ENCODE measurements at regions not wholly inside any gene's neighbourhood (a gene's known extent, or its start where the extent isn't known, plus 50 kb on each side); places are given as distances from the start of the nearest gene placed in this dataset.

- Histone ChIP-seq H3K79me2 (ENCODE audit: insufficient read depth, low read length) (no peaks in the 10 kb centered on the region), H3K36me3 (ENCODE audit: control insufficient read depth in 1 of 2, insufficient read depth in 2 of 2, low read length in 2 of 2) (no peaks in the 10 kb centered on the region), H3K27me3 (ENCODE audit: insufficient read depth, low read length) (no peaks in the 10 kb centered on the region), H3K27ac (ENCODE audit: low read depth, low read length) (no peak overlapping the region), H2AFZ (ENCODE audit: low read depth, low read length, poor library complexity, severe bottlenecking) (no peak overlapping the region), H4K20me1 (ENCODE audit: insufficient read depth) (no peaks in the 10 kb centered on the region), H3K4me3 (replicated peaks in 1 of 2; ENCODE audit: low read depth in 1 of 2, low read length in 2 of 2) (no peak overlapping the region), H3K9me3 (ENCODE audit: control insufficient read depth in 1 of 2, insufficient read depth in 1 of 2, low read depth in 1 of 2, low read length in 2 of 2) (no peaks in the 10 kb centered on the region), H3K4me1 (ENCODE audit: control insufficient read depth in 1 of 2, insufficient read depth in 2 of 2, low read length in 2 of 2) (no peaks in the 10 kb centered on the region), H3K9me2 (ENCODE audit: insufficient read depth) (no peaks in the 10 kb centered on the region), H3K4me2 (ENCODE audit: low read length) (no peak overlapping the region), H3K9ac (ENCODE audit: low read length) (no peak overlapping the region)
- no TSS peak for BruUV-seq (replicated peaks)
- no peak for DNase-seq (ENCODE audit: low read depth, low spot score)
- ChIA-PET CTCF (no interaction called here), RAD21 (ENCODE audit: low non-redundant PET in 1 of 2, low total read pairs in 2 of 2, uncharacterized antibody in 2 of 2, unreplicated experiment in 2 of 2) (no interaction called here), POLR2A (no interaction called here)
- no peak for ATAC-seq
- TF ChIP-seq ATF3 (IDR thresholded peaks at IDR 0.05) (no peak), EGR1 (IDR thresholded peaks at IDR 0.05; ENCODE audit: low read depth) (no peak), RAD21 (IDR thresholded peaks at IDR 0.05; ENCODE audit: low read depth) (no peak), JUND (IDR thresholded peaks at IDR 0.05) (no peak), EZH2 (IDR thresholded peaks at IDR 0.05) (no peak), TCF7L2 (IDR thresholded peaks at IDR 0.05; ENCODE audit: borderline replicate concordance, extremely low read depth, insufficient read depth, insufficient read length) (no peak), ZNF274 (IDR thresholded peaks at IDR 0.05; ENCODE audit: low read depth, low read length) (no peak)
- intact Hi-C loops (cut with micrococcal nuclease), result no loop called here
Observed at GRCh38 chr6:148200781-148201180, 141.9 kb upstream of the SASH1 start.

DNA sequence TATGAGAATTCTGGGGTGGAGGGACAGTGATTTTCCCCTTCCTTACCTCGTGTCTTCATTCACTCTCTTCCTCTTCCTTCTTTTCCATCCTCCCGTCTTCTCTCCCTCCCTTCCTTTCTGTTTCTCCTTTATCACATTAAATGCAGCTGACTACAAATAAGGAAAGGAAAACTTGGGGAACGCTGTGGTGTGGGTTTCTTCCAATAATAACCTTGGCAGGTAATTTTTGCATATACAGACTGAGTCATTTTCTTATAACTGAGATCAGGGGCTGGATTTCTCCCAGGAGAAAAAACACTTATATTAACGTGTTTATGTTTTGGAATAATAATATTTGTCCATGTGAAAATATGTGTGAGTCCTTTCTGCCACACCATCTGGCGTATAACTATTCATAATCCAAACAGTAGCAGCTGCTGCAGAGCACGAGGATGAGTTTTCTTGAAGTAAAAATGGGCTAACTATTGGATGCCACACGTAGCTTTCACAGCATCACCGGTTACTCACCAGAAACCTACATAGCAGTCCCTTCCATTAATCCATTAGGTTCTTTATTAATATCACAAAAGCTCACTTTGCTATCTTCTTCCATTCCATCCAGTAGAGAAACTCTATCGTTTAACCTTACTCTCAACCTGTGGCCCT is 139.2 kb upstream of the SASH1 start:
- H3K9me2 ChIP-seq (ENCODE audit: insufficient read depth), result no peaks in the 10 kb centered on the region
- H3K27ac ChIP-seq (ENCODE audit: low read depth, low read length), result no peak overlapping the region
- H4K20me1 ChIP-seq (ENCODE audit: insufficient read depth), result no peaks in the 10 kb centered on the region
- H3K79me2 ChIP-seq (ENCODE audit: insufficient read depth, low read length), result no peaks in the 10 kb centered on the region
- no peaks in the 10 kb centered on the region for H3K9me3 ChIP-seq (ENCODE audit: control insufficient read depth in 1 of 2, insufficient read depth in 1 of 2, low read depth in 1 of 2, low read length in 2 of 2)
- ATAC-seq (no peak), DNase-seq (ENCODE audit: low read depth, low spot score) (no peak)
- H2AFZ ChIP-seq (ENCODE audit: low read depth, low read length, poor library complexity, severe bottlenecking), result no peak overlapping the region
- ChIA-PET CTCF (no interaction called here), POLR2A (no interaction called here), RAD21 (ENCODE audit: low non-redundant PET in 1 of 2, low total read pairs in 2 of 2, uncharacterized antibody in 2 of 2, unreplicated experiment in 2 of 2) (no interaction called here)
- no peak overlapping the region for H3K9ac ChIP-seq (ENCODE audit: low read length)
- H3K4me3 ChIP-seq (replicated peaks in 1 of 2; ENCODE audit: low read depth in 1 of 2, low read length in 2 of 2), result no peak overlapping the region
- no peaks in the 10 kb centered on the region for H3K4me1 ChIP-seq (ENCODE audit: control insufficient read depth in 1 of 2, insufficient read depth in 2 of 2, low read length in 2 of 2)
- intact Hi-C loops (cut with micrococcal nuclease), result no loop called here
- BruUV-seq (replicated peaks), result no TSS peak
- no peaks in the 10 kb centered on the region for H3K27me3 ChIP-seq (ENCODE audit: insufficient read depth, low read length)
- no peak overlapping the region for H3K4me2 ChIP-seq (ENCODE audit: low read length)
- no peaks in the 10 kb centered on the region for H3K36me3 ChIP-seq (ENCODE audit: control insufficient read depth in 1 of 2, insufficient read depth in 2 of 2, low read length in 2 of 2)
- no peak for TF ChIP-seq SIN3A (IDR thresholded peaks at IDR 0.05; ENCODE audit: low read depth)
- no peak for TF ChIP-seq REST (IDR thresholded peaks at IDR 0.05; ENCODE audit: low read depth)
- no peak for TF ChIP-seq POLR2A (IDR thresholded peaks at IDR 0.05; ENCODE audit: borderline replicate concordance, extremely low read depth, insufficient read depth, insufficient read length)
- no peak for TF ChIP-seq FOSL1 (IDR thresholded peaks at IDR 0.05; ENCODE audit: low read depth)
- TF ChIP-seq POLR2AphosphoS5 (IDR thresholded peaks at IDR 0.05; ENCODE audit: low read depth, low read length), result no peak
- TF ChIP-seq ZBTB33 (IDR thresholded peaks at IDR 0.05; ENCODE audit: extremely low read depth, insufficient replicate concordance, low read length), result no peak
- no peak for TF ChIP-seq EZH2phosphoT487 (IDR thresholded peaks at IDR 0.05; ENCODE audit: borderline replicate concordance)
- TF ChIP-seq TCF7L2 (IDR thresholded peaks at IDR 0.05; ENCODE audit: borderline replicate concordance, extremely low read depth, insufficient read depth, insufficient read length), result no peak
- TF ChIP-seq SRF (IDR thresholded peaks at IDR 0.05; ENCODE audit: low read depth), result no peak
